Stimulated activated CD8-positive, alpha-beta memory T cell treated with anti-CD3 and anti-CD28 coated beads, Interleukin-7, amount 100 ng/mL, for 1 hour (primary cell): ENCODE measurements at regions not wholly inside any gene's neighbourhood (a gene's known extent, or its start where the extent isn't known, plus 50 kb on each side); places are given as distances from the start of the nearest gene placed in this dataset.

Experiments
- DNase-seq, 2 donors: peaks; one replicate each; pipeline ENCODE4 v3.0.0-alpha.2; 2020; ENCODE audit warnings: low read depth in 2 of 2

- no peak for DNase-seq
Observed at GRCh38 chrX:5086388-5086787, 1142.3 kb downstream of the NLGN4X start.

GRCh38 chrX:5084279-5084678, 1144.4 kb downstream of the NLGN4X start:
- DNase-seq = no peak

GRCh38 chrX:5082705-5083104, 1146.0 kb downstream of the NLGN4X start:
- no peak for DNase-seq

- no peak for DNase-seq
Observed at GRCh38 chrX:5080791-5081190, 1147.9 kb downstream of the NLGN4X start.

GRCh38 chrX:5068550-5068949, 1160.1 kb downstream of the NLGN4X start:
- no peak for DNase-seq

GRCh38 chrX:5057786-5058185, 1170.9 kb downstream of the NLGN4X start:
- DNase-seq = no peak

GRCh38 chrX:5054852-5055251, 1173.8 kb downstream of the NLGN4X start:
- DNase-seq = no peak

- DNase-seq = no peak
Observed at GRCh38 chrX:5051831-5052491, 1176.7 kb downstream of the NLGN4X start.

GRCh38 chrX:5042563-5042962, 1186.1 kb downstream of the NLGN4X start:
- DNase-seq = no peak

GRCh38 chrX:5031792-5032191, 1196.9 kb downstream of the NLGN4X start:
- no peak for DNase-seq

GRCh38 chrX:5015451-5015850, 1213.2 kb downstream of the NLGN4X start:
- no peak for DNase-seq

- no peak for DNase-seq
Observed at GRCh38 chrX:4994855-4995254, 1233.8 kb downstream of the NLGN4X start.

GRCh38 chrX:4978613-4979012, 1250.1 kb downstream of the NLGN4X start:
- DNase-seq = no peak

GRCh38 chrX:4971646-4972045, 1257.0 kb downstream of the NLGN4X start:
- no peak for DNase-seq

- DNase-seq = no peak
Observed at GRCh38 chrX:4964112-4964511, 1250.7 kb upstream of the PRKX start.

- DNase-seq = no peak
Observed at GRCh38 chrX:4963432-4963831, 1250.0 kb upstream of the PRKX start.

- DNase-seq = no peak
Observed at GRCh38 chrX:4944767-4945166, 1231.3 kb upstream of the PRKX start.

- DNase-seq = no peak
Observed at GRCh38 chrX:4936315-4936714, 1222.9 kb upstream of the PRKX start.

GRCh38 chrX:4935846-4936245, 1222.4 kb upstream of the PRKX start:
- no peak for DNase-seq

- DNase-seq = no peak
Observed at GRCh38 chrX:4935401-4935800, 1222.0 kb upstream of the PRKX start.

GRCh38 chrX:4932790-4933189, 1219.3 kb upstream of the PRKX start:
- no peak for DNase-seq

- no peak for DNase-seq
Observed at GRCh38 chrX:4930426-4930825, 1217.0 kb upstream of the PRKX start.

- DNase-seq = no peak
Observed at GRCh38 chrX:4925911-4926310, 1212.5 kb upstream of the PRKX start.

- no peak for DNase-seq
Observed at GRCh38 chrX:4909348-4909747, 1195.9 kb upstream of the PRKX start.
